ENCODE measurements at regions not wholly inside any gene's neighbourhood (a gene's known extent, or its start where the extent isn't known, plus 50 kb on each side); places are given as distances from the start of the nearest gene placed in this dataset.
"Not testable (repeated sequence)": the region's sequence is repeated elsewhere in the genome, so short reads cannot be mapped to it uniquely, and the experiment has no call there.

DNA sequence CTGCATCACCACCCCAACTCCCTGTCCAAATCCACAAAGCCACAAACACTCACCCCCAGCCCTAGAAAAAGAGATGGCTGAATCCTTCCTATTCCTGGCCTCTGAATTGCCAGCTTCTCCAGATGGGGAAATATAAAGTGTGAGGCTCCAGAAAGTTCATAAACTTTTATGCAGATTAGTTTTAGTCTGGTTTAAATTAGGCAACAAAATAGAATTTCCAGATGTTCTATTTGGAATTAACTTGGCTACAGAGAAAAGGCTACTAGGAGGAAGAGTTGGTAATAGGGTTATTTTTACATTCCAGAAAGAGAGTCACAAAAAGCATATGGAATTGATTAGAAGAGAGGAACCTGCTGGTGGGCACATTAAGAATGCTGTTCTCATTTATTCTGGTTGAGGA lies 56.0 kb downstream of the EN1 start:
- DNase-seq, result no peak

DNA sequence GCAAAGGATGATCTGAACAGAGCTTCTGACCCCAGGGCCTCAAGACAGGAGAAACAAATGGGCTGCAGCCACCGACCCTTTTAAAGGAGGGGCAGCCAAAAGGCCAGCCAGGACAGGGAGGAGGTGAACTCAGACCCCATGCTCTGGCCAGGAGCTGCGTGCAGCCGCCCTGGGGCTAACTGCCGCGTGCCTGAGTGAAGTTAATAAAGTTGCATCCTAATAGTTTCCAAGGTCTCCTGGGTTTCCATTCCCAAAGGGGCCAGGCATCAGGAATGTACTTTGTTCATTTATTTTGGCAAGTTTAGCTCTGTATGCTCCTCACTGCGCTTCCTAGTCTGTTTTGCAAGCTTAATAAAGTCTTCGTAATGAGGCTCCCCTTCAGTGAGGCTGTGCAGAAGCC lies 60.7 kb downstream of the EN1 start:
- DNase-seq, result no peak

DNA sequence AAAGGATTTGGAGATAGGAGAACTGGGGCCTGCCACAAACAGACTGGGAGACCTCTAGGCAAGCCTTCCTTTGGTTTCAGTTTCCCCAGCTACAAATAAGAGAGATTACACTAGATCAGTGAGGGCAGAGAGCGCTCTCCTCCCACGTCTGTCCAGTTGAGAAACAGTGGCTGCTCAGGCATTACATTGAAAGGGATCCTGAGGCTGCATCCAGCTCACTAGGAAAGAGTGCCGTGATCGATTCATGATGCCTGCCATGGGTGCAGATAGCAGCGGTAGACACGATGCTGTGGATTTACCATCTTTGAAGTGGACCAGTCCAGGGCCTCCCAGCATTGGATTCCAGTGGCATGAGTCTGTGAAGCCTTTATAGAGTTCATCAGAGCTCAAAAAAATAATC lies 62.6 kb downstream of the EN1 start:
- DNase-seq, result no peak

DNA sequence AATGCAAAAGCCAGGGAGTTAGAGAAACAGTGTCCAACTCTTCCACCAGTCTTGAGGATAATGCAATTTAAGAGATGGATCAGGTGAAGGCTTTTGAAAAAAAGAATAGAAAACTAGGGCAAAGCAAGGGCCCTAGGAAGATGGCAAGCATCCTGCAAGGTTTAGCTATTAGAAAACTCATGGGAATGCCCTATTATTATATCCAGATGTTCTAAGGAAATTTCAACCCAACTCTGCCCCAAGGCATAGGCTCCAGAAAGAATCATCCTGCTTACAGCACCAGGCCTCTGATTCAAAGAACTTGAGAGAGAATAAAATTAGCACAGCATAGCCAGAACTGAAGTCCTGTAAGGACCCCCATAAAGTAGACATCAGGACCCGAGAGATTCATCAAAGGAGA lies 68.1 kb downstream of the EN1 start:
- DNase-seq, result no peak

DNA sequence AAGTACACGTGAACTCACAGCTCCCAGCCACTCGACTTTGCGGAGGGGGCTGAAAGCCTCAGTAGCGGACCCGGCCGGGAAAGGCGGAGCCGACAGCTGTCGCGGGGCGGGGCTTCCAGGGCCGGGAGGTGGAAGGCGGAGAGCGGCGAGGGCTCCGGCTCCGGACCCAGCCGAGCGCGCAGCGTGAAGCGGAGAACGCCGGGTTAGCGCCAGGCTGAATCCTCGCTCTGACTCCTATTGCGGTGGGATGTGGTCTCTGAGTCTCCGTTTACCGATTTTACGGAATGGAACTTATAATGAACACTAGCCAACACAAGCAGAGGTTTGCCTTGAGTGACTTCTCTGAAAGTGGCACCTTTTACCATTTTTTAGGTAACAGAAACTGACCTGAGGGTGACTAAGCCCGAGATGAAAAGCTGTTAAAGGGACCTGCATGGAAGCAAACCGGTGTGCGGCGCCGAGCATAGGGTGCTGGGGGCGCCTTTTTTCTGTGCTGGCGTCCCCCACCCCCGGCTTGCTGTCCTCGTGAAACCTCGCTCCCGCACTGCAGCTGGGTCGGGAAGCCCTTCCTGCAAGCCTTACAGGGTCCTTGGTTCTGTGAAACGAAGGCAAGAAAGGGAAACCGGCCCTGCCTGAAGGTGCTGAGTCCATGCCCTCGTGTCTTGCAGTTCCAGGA lies 72.9 kb downstream of the EN1 start:
- no peak for DNase-seq

DNA sequence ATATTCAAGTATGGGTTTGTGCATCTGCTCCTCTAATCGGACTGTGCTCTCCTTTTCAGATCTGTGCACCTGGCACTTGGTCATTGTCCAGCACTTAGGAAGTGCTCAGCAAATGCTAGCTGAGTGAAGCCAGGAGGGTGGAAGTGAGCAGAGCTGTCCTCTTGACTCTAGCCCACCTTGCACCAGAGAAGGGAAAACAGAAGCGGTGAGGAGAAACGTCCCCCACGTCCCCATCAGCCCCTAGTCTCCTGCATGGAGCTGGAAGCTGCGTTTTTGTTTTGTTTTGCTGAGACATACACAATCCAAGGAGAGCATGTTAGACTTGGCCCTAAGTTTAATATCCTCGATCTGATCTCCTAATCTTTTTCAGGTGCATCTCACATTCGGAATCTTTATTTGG lies 73.6 kb downstream of the EN1 start:
- DNase-seq, result no peak

DNA sequence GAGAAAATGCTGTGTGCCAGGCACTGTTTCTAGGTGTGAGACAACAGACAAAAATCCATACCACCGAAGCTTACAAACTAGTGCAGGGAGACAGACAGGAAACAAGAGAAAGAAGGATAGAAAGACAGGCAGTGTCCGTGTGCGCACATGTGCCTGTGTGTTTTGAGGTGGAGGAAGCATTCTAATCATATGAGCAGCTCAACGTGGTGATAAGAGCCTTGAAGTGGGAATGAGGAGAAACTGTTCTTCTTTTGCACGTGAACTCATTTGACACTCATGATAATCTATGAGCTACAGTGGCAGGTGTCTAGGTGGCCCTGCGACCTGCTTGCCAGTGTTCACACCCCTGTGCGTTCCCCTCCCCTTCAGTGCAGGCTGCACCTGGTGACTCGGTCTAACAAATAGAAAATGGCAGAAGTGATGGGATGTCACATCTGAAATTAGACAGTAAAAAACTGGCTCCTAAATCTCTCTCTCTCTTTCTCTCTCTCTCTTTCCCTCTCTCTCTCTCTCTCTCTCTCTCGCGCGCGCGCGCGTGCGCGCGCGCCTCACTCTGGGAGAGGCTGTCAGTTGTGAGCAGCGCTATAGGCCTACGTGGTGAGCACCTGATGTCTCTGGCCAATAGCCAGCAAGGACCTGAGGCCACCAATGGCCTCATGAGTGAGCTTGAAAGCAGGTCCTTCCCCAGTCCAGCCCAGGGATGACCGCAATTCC lies 74.8 kb downstream of the EN1 start:
- DNase-seq, result no peak

DNA sequence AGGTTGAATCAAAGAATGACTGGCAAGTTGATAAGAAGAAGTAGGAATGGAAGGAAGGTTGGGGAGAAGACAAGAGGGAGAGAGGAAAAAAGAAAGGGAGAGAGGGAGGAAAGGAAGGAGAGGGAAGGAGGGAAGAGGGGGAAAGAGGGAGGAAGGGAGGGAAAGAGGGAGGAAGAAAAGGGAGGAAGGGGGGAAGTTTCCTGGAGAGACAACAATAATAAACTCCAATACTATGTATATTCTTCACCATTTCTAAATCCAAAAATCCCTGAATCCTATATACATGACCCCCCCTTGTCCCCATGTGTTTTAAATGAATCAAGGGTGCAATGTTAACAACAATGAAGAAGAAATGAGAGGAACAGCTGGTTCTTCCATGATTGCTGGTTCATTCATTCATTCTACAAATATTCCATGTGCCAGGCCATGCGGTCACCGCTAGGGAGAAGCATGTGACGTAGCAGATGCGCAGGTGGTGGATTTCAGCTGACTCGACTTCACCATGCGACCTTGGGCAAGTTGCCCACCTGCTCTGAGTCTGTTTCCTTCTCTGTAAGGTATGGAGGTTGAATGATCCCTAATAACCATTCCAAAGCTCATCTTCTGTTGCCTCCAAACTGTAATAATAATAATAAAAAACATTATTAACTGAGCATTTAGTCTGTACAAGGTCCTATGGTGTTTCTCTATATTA lies 77.6 kb downstream of the EN1 start:
- no peak for DNase-seq

DNA sequence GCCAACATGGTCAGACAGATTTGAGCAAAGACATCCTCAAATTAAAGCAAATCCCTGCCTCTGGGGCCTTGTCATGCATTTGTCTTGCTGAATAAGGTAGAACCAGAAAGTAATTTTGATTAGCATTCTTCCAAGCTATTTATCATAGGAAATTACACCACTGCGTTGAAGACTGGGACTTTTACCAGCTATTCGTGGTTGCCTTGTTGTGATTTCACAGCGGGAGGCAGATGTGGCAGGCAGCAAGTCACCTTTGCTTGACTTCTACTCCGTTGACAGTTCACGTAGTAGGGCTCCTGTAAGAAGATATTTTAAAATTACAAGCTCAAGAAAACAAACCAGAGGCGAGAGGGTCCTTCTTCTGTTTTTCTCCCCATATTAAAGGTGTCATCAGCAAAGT lies 80.6 kb downstream of the EN1 start:
- DNase-seq, result no peak

DNA sequence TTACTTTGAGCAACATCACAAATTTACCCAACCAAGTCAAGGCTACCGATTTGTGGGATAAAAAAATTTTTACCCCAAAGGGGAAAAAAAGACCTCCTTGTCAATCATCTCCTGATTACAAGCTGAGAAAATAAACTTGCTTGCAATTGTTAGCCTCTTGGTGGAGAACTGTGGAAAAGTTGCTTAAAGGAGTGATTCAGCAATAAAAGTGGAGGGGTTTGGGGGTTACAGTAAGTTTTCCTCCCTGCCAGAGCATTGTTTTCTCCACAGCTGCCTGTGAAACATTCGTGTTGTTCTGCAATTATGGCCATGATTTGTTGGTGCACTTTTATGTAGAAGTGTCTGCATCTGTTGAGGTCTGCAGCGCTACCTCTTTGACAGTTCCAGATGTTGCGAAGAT lies 82.6 kb downstream of the EN1 start:
- DNase-seq, result no peak

DNA sequence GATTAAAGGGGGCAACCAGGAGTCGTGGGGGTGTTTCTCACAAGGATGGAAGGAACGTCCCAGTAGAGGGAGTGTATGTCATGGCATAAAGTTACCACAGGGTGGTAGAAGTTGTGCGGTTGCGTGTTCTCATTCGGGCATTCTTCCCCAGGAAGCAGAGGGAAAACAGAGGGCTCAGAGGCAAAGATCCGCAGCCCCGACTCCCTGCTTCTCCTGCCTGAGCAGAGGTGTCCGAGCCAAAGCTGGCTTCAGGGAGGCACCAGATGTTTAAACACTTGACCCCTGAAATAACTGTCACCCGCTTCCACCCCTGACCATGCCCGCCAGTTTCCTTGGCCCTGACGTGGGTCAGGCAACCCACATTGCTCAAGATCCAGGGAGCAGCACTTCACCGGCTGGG lies 83.7 kb downstream of the EN1 start:
- no peak for DNase-seq

DNA sequence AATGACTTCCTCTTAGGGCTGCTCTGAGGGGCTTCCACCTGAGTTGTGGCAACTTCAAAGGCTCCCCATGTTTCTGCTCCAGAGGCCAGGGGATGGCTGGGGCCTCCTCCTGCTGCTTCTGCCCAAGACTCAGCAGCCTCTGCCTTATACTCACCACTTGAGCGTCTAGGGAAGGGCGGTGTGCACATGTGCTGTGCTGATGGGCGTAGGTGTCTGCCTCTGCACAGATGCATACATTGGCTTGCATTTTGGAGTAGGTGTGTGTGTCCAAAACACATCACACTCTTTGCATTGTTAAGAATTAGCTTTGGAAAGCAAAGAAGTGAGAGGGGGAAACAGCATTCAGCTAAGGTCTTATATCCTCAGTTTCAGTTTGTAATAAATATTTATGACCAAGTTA lies 85.2 kb downstream of the EN1 start:
- DNase-seq, result no peak

DNA sequence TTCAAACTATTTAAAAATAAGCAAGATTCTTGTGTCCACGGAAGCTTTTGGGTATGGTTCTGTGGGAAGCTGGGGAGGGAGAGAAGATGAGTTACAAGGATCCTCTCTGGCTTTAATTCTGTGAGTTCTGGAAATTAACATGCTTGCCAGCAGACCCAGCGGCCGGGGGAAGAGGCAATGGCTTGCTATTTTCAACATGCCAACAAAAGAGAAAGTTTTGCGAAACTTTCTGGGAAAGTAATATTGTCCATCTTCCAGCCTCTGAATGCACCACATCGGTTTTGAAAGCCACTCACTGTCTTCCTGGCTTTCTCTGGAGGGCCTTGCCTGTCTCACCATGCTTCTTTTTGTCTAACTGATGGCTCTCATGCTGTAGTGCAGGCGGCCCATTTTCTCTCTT lies 85.7 kb downstream of the EN1 start:
- no peak for DNase-seq

DNA sequence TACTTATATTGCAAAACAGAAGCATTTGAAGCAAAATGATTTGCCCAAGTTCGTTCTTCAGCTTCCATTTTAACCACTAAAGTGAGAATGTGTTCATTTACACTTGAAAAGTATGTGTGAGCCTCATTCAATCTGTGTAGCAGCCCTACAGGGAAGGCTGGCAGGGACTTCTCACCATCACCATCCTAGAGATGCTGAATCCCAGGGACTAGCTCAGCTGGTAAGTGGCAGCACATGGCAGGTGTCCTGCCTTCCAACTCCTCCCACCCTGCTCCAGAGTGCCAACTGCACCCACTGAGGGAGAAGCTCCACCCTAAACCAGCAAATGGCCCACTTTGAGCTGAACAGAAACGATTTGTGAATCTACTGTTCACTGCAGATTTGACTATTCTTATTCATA lies 91.5 kb downstream of the EN1 start:
- no peak for DNase-seq

DNA sequence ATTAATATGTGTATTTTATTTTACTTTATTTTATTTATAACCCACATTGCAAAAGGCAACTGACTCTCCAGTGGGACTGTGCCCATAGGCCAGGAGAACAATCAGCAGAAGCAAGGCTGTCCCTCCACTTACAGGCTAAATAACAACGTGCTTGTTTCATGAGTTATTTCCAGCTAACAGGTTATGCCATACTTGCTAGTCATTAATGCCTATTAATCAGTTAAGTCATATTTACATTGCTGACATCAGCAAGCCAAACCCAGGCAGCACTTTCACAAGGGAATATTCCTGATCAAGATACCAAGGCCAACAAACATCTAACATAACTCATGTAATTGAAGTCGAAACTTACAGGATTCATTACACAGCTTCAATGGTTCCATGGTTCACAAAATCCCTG lies 92.1 kb downstream of the EN1 start:
- no peak for DNase-seq

DNA sequence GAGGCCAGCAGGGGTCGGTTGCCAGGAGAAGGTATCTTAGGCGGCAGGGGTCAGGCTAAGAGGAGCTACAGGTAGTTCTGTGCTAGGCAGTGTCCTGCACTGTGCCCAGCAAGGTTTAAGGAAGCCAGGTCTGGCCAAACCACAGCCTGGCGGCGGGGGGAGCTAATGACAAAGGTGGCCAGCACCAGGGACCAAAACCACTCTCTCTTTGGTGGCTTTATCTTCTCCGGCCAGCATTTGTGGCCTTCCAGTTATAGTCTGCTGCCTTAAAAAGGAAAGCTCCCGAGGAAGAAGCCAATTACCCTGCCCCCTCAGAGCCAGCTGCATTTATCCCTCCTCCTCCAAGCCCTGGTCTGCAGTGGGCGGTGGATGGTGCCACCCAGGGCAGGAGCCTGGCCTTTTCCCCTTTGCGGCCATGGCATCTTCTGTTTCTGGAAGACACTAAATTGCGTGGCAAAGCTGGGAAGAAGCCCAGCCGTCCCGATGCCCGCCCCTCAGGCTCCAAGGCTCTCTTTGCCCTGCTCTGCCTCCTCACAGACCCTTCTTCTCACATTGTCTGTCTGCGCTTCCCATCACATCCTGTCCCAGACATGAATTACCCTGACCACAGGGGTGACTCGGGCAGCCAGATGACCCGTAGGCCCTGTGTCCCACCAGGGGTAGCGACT lies 94.6 kb downstream of the EN1 start:
- DNase-seq, result no peak

DNA sequence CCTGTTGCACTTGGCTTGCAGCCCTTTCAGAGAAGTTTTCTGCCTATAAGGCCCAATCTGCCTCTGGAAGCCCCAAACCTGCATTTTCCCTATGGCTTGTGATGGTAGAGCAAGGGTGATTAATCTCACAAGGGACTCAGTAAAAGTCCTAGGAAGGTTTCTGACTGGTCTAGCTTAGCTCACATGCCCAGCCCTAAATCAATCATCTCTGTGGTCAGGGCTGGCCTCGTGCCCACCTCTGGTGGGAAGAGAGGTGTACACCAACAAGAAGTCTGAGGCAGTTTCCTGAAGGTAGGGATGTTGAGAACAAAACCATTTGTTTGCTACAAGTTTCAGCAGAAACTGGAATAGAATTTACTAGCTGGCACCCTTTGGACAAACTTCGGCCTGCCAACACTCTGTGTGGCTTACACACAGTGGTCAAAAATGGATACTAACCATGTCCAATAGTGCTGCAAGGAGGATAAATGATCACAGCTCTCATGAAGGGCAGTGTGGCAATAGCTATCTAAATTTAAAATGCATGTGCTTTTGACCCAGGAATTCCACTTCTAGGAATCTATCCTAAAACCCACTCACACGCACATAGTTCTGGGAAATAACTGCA lies 96.4 kb downstream of the EN1 start:
- DNase-seq, result no peak

DNA sequence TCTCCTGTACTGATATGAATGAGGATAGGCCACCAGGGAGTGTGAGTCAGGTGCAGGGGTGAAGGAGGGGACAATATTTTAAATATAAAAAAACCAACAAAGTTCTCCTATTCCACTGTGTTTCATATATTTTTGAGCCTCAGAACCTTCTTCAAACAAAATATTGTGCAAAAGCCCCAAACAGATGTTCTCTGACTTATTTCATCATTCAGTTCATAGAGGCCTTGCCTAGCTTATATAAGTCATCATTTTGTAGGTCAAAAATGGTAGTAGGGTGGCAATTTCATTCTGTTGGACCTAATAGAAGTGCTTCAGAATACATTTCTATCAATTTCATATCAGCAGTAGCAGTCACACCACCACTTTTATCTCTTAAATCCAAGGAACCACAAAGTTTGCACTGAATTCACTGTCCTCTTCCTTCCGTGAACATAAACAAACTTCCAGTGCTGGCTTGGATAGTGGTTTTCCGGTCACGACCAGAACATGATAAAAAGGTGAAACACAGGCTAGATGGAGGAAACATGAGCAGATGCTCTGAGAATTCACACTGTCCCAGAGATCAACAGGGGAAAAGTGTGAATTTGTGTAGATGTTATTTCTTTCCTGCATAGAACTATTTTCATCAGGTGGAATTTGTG lies 99.1 kb downstream of the EN1 start:
- DNase-seq, result no peak

DNA sequence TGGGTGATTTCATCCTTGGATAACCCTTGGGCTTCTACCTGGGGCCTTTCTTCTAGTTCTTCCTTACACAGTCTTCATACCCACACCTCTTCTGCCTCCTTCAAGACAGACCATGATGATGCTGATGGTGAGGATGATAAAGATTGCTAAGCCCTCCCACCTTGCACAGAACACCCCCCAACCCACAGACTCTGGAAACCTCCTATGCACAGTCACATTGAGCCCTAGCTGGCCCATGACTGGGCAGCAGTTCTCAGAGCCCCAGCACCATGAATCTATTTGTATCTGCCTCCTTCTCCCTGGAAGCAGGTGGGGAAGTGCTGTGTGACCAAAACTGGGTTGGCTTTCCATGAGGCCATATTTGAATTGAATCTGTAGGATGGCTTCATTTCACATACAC lies 99.8 kb downstream of the EN1 start:
- no peak for DNase-seq

DNA sequence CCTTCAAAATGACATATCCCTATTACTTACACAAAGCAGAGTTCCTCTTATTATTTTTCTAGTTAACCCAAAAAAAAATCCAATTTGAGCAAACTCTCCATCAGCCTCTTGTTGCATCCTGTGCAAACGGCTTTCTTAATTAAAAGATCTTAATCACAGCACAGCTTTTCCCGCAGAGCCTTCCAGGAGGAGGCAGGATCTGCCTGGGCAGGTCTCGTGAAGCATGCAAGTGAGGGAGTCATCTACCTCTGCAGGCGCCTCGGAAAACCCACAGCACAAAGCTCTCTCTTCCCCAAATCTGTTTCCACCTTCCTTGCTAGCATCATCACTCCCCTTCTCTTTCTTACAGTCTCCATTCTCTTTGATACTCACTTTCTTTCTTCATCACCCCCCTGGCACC lies 100.4 kb downstream of the EN1 start:
- no peak for DNase-seq

DNA sequence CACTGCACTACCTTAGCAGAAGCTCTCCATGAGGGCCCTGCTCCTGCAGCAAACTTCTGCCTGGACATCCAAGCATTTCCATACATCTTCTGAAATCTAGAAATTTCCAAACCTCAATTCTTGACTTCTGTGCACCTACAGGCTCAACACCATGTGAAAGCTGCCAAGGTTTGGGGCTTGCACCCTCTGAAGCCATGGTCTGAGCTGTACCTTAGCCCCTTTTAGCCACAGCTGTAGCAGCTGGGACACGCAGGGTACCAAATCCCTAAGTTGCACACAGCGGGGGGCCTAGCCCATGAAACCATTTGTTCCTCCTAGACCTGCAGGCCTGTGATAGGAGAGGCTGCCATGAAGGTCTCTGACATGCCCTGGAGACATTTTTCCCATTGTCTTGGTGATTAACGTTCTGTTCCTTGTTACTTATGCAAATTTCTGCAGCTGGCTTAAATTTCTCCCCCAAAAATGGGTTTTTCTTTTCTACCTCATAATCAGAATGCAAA lies 102.7 kb downstream of the EN1 start:
- not testable (repeated sequence) for DNase-seq

DNA sequence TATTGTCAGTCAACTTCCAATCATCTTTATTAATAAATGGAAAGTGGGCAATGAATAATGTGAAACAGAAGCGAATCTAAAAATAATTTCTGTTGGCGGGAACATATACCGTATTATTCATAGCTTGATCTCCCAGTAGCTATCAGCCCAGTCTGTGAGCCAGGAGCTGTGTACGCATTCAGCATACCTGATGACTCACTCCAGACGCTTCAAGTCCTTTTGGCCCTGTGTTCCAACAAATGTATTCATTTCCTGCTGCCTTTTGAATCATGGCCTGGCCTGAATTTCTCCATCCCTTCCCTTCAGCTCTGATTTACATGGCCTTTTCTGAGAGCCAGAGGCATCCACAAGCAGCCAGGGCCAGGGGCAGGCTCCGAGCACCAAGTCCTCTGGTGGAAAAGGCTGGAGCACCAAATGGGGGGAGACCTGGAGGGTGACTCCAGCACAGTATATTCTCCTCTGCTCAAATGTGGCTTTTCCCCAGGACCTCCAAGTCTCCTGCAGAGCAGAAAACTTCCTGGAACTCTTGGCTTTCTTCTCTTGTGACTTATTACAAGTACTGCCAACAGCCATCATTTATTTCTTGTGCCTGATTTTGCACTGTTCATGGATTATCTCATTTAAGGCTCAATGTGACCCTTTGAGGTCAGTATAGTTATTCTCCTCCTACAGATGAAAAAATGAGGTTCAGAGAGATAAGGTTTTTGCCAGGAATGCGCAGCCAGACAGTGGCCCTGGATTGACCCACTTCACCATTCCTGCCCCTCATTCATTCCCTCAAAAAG lies 108.7 kb downstream of the EN1 start:
- no peak for DNase-seq

Data from suppressor macrophage treated with lipopolysaccharide for 4 hours (primary cell).